ENCODE measurements at regions not wholly inside any gene's neighbourhood (a gene's known extent, or its start where the extent isn't known, plus 50 kb on each side); places are given as distances from the start of the nearest gene placed in this dataset.
"Not testable (repeated sequence)": the region's sequence is repeated elsewhere in the genome, so short reads cannot be mapped to it uniquely, and the experiment has no call there.

- DNase-seq: not testable (repeated sequence)
Observed at GRCh38 chrX:35221391-35221790, 278.8 kb downstream of the FAM47B start.

- no peak for DNase-seq
Observed at GRCh38 chrX:35244088-35244741, 301.6 kb downstream of the FAM47B start.

GRCh38 chrX:35244796-35245508 is 302.4 kb downstream of the FAM47B start:
- DNase-seq: no peak

- no peak for DNase-seq
Observed at GRCh38 chrX:35251226-35251625, 308.6 kb downstream of the FAM47B start.

GRCh38 chrX:35276115-35276514 is 333.5 kb downstream of the FAM47B start:
- DNase-seq: no peak

GRCh38 chrX:35285289-35285962 is 342.8 kb downstream of the FAM47B start:
- no peak for DNase-seq

GRCh38 chrX:35288657-35289056 is 346.1 kb downstream of the FAM47B start:
- no peak for DNase-seq

GRCh38 chrX:35289952-35290351 is 347.4 kb downstream of the FAM47B start:
- DNase-seq: no peak

GRCh38 chrX:35291013-35291412 is 348.4 kb downstream of the FAM47B start:
- DNase-seq: no peak

GRCh38 chrX:35292522-35292921 is 349.9 kb downstream of the FAM47B start:
- no peak for DNase-seq

- DNase-seq: not testable (repeated sequence)
Observed at GRCh38 chrX:35305037-35305436, 362.4 kb downstream of the FAM47B start.

GRCh38 chrX:35339796-35340195 is 397.2 kb downstream of the FAM47B start:
- DNase-seq: no peak

- no peak for DNase-seq
Observed at GRCh38 chrX:35340465-35340864, 397.9 kb downstream of the FAM47B start.

- no peak for DNase-seq
Observed at GRCh38 chrX:35351212-35351611, 408.6 kb downstream of the FAM47B start.

GRCh38 chrX:35351795-35352483 is 409.3 kb downstream of the FAM47B start:
- DNase-seq: no peak

GRCh38 chrX:35357656-35358055 is 415.1 kb downstream of the FAM47B start:
- no peak for DNase-seq

- no peak for DNase-seq
Observed at GRCh38 chrX:35362866-35363265, 420.3 kb downstream of the FAM47B start.

GRCh38 chrX:35374116-35374515 is 424.0 kb upstream of the MAGEB16 start:
- DNase-seq: no peak

- DNase-seq: peak in 1 of 2 experiments; percentile 10
Observed at GRCh38 chrX:35380808-35381700, 417.1 kb upstream of the MAGEB16 start.

GRCh38 chrX:35381709-35382108 is 416.4 kb upstream of the MAGEB16 start:
- not testable (repeated sequence) for DNase-seq

- DNase-seq: no peak
Observed at GRCh38 chrX:35382966-35383365, 415.2 kb upstream of the MAGEB16 start.

GRCh38 chrX:35392232-35392631 is 405.9 kb upstream of the MAGEB16 start:
- DNase-seq: no peak

Data from NCI-H2081 (cell line).